Stomach (tissue), 4 donors: ENCODE measurements at regions not wholly inside any gene's neighbourhood (a gene's known extent, or its start where the extent isn't known, plus 50 kb on each side); places are given as distances from the start of the nearest gene placed in this dataset.

Experiments
- EP300 ChIP-seq: sonication (generic); formaldehyde crosslinking; IDR thresholded peaks from one replicate; pipeline ENCODE4 v1.6.1; 2017; ENCODE audit warnings: antibody characterized with exemption
- POLR2A ChIP-seq, 4 donors: fragments of 450-650 bp; IDR thresholded peaks; one replicate each; pipeline ENCODE4 v1.6.1; 2016; ENCODE audit warnings: antibody characterized with exemption in 4 of 4, control low read depth in 2 of 4, mild to moderate bottlenecking in 1 of 4, moderate library complexity in 1 of 4
- POLR2AphosphoS5 ChIP-seq, 3 donors: sonication (generic); formaldehyde crosslinking; IDR thresholded peaks; one replicate each; pipeline ENCODE4 v1.6.1; 2016; ENCODE audit warnings: antibody characterized with exemption in 3 of 3
- TF ChIP-seq, protein P1 (sequence below), 7 experiments: fragments of 450-650 bp in 4 of 7; fragments of 200-600 bp in 3 of 7; sonication (generic) in 3 of 7; IDR thresholded peaks; one replicate each; pipeline ENCODE4 v1.5.1; 2016 to 2019; ENCODE audit warnings: antibody characterized with exemption in 7 of 7, control low read depth in 2 of 7, mild to moderate bottlenecking in 1 of 7

DNA sequence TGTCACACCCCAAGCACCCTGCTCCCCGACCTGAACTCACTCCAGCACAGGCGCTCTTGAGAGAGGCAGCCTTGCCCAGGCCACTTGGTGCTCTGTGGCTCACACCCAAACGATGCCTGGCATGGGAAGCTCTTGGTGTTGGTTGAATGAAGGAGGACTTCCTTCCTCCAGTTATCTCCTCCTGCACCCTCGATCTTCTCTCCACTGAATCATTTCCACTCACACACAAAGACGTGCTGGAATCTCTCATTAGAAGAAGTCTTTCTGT, 90.5 kb upstream of the TRIM2 start:
- TF ChIP-seq, protein P1, sequence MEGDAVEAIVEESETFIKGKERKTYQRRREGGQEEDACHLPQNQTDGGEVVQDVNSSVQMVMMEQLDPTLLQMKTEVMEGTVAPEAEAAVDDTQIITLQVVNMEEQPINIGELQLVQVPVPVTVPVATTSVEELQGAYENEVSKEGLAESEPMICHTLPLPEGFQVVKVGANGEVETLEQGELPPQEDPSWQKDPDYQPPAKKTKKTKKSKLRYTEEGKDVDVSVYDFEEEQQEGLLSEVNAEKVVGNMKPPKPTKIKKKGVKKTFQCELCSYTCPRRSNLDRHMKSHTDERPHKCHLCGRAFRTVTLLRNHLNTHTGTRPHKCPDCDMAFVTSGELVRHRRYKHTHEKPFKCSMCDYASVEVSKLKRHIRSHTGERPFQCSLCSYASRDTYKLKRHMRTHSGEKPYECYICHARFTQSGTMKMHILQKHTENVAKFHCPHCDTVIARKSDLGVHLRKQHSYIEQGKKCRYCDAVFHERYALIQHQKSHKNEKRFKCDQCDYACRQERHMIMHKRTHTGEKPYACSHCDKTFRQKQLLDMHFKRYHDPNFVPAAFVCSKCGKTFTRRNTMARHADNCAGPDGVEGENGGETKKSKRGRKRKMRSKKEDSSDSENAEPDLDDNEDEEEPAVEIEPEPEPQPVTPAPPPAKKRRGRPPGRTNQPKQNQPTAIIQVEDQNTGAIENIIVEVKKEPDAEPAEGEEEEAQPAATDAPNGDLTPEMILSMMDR (IDR thresholded peaks at IDR 0.05) = no peak
- TF ChIP-seq POLR2A (IDR thresholded peaks at IDR 0.05) = no peak
- TF ChIP-seq POLR2AphosphoS5 (IDR thresholded peaks at IDR 0.05) = no peak
- TF ChIP-seq EP300 = no peak
